Duodenal mucosa (tissue), 2 donors: ENCODE measurements at regions not wholly inside any gene's neighbourhood (a gene's known extent, or its start where the extent isn't known, plus 50 kb on each side); places are given as distances from the start of the nearest gene placed in this dataset.

ENCODE experiments used
- H3K27ac ChIP-seq: one replicate; pipeline ENCODE4 v1.7.0; 2013; ENCODE audit warnings: low read depth, low read length
- H3K27me3 ChIP-seq, 2 donors: one replicate each; pipeline ENCODE4 v1.7.0; 2013; ENCODE audit warnings: low read length in 2 of 2, control low read depth in 1 of 2; ENCODE audit not compliant: insufficient read depth in 2 of 2, control insufficient read depth in 1 of 2
- H3K36me3 ChIP-seq, 2 donors: one replicate each; pipeline ENCODE4 v1.7.0; 2013; ENCODE audit warnings: low read length in 2 of 2, control low read depth in 1 of 2; ENCODE audit not compliant: insufficient read depth in 2 of 2, control insufficient read depth in 1 of 2
- H3K4me1 ChIP-seq, 2 donors: one replicate each; pipeline ENCODE4 v1.7.0; 2013; ENCODE audit warnings: low read length in 2 of 2, control low read depth in 1 of 2; ENCODE audit not compliant: insufficient read depth in 2 of 2, control insufficient read depth in 1 of 2
- H3K4me3 ChIP-seq, 2 donors: one replicate each; pipeline ENCODE4 v1.7.0; 2013; ENCODE audit warnings: low read length in 2 of 2, low read depth in 1 of 2
- H3K9ac ChIP-seq, 2 donors: one replicate each; pipeline ENCODE4 v1.7.0; 2013; ENCODE audit warnings: low read length in 2 of 2, low read depth in 1 of 2
- H3K9me3 ChIP-seq, 2 donors: one replicate each; pipeline ENCODE4 v1.7.0; 2013; ENCODE audit warnings: low read length in 2 of 2, control low read depth in 1 of 2; ENCODE audit not compliant: control insufficient read depth in 1 of 2

DNA sequence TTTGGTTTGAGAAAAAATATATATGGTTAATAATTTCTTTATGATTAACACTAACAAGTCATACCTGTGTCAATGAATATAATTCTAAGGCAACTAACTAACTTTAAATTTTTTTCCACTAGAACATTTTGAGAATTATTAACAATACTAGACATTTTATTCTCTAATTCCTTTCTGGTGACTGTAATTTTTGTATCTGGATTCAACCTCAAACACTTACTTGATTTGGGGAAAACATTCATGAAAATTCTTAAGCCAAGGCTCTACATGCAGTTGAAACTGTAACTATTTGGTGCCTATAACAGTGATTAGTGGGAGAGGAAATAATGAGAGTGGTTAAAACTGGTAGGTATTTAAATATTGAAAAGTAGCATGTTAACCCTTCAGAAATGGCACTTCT, 546.5 kb upstream of the KLHL29 start:
- Histone ChIP-seq H3K27me3 (no peaks in the 10 kb centered on the region), H3K4me3 (no peak overlapping the region), H3K36me3 (no peaks in the 10 kb centered on the region), H3K9ac (no peak overlapping the region), H3K4me1 (no peaks in the 10 kb centered on the region), H3K9me3 (no peaks in the 10 kb centered on the region), H3K27ac (no peak overlapping the region)

DNA sequence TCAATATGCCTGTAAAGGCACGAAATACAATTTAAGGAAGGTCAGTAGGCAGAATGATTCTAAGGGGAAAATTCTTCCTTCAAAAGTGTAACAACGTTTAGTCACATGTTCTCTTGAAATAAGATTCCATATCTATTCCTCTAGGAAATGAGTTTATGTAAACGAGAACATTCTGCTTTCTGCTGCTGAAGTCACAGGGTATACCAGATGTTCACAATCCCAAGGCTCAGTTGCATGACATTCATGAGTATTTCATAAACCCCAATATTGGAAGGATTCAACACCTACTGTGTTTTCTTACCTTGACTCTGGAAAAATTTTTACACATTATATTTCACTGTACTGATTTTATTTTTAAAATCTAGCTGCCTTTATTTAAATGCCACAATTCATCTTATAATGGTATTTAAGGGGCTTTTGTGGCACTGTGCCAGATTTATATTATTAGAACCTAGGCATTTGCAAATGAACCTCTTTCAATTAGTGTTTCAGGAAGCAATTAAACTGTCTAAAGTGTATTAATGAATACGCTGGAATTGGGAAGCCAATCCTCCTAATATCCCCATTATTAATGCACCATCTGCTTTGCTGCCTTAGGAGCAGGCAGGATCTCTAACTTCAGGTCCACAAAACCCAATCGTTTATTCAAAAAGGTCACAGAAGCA, 542.6 kb upstream of the KLHL29 start:
- Histone ChIP-seq H3K27ac (no peak overlapping the region), H3K4me3 (no peak overlapping the region), H3K4me1 (no peaks in the 10 kb centered on the region), H3K36me3 (no peaks in the 10 kb centered on the region), H3K9me3 (no peaks in the 10 kb centered on the region), H3K9ac (no peak overlapping the region), H3K27me3 (no peaks in the 10 kb centered on the region)

DNA sequence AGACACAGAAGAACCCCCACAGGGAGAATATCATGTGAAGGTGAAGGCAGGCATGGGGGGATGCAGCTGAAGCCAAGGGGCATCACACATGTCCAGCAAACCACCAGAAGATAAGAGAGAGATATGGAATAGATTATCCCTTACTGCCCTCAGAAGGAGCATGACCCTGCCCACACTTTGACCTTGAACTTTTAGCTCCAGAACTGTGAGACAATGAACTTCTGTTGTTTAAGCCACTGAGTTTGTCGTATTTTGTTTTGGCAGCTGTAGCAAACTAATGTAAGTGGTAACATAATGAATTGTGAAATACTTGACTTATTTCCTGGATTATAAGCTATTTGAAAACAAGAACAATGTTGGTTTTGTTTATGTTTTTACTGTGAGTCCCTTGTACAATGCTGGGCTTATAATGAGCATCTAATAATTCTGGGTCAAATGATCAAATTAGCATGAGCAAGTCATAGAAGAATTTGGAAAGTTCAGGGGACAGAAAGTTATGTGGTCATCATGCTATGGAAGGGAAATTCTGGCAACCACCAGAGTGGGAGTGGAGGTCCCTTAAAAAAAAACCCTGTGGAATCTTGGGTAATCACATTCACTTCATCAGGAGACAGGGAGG, 541.0 kb upstream of the KLHL29 start:
- Histone ChIP-seq H3K27me3 (no peaks in the 10 kb centered on the region), H3K4me1 (no peaks in the 10 kb centered on the region), H3K9me3 (no peaks in the 10 kb centered on the region), H3K9ac (no peak overlapping the region), H3K4me3 (no peak overlapping the region), H3K27ac (no peak overlapping the region), H3K36me3 (no peaks in the 10 kb centered on the region)

DNA sequence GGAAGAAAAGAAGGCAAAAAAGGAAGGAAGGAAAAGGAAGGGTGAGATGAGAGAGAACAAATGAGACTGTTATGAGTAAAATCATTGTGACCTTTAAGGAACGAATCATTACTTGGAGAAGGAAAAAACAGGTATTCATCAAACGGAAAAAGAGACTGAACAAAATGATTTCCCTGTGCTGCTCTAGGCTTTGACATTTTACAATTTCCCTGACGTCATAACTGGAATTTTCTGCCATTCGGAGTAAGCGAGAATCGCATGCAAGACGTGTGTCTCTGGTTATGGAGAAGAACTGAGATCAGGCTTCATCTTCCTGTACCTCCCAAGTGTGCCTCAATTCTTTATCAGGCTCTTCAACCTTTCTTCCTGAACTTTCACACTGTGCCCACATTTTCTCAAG, 534.7 kb upstream of the KLHL29 start:
- Histone ChIP-seq H3K27ac (no peak overlapping the region), H3K36me3 (no peaks in the 10 kb centered on the region), H3K27me3 (no peaks in the 10 kb centered on the region), H3K9me3 (no peaks in the 10 kb centered on the region), H3K4me3 (no peak overlapping the region), H3K9ac (no peak overlapping the region), H3K4me1 (no peaks in the 10 kb centered on the region)

DNA sequence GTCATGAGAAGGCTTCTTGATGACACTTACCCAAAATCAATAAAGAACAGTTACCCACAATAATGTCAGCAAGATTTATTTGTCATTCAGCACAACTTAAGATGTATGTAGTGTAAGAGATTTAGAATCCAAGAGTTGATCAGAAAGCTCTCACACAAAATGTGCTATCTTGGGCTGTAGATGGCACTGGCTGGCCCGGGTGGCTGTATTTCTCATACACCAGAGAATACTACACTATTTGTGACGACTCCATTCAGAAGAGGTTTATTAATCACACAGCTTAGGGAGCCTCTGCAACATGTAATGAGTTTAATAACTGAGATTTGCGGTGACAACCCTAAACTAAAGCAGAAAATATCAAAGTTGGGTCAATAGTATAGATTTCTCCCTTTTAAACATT, 530.4 kb upstream of the KLHL29 start:
- Histone ChIP-seq H3K9me3 (no peaks in the 10 kb centered on the region), H3K4me1 (no peaks in the 10 kb centered on the region), H3K9ac (no peak overlapping the region), H3K27me3 (no peaks in the 10 kb centered on the region), H3K36me3 (no peaks in the 10 kb centered on the region), H3K4me3 (no peak overlapping the region), H3K27ac (no peak overlapping the region)

DNA sequence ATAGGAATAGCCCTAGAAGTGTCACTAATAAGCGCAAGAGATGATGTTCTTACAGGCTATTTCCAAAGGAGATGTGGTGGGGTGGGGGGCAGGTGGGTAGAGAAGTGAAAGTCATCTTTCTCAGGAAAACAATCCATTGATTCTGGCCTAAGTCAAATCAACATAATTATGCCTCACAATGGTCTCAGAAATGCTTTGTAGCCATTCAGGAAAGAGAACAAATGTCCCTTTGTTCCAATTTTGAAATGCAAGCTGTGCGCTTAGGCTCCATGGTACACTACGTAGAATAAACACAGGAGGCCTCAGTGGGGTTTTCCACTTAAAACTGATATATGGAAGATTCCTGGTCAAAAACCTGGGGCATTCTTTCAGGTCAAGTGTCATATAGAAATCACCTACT, 529.9 kb upstream of the KLHL29 start:
- H3K9me3 ChIP-seq, result no peaks in the 10 kb centered on the region
- H3K9ac ChIP-seq, result no peak overlapping the region
- no peaks in the 10 kb centered on the region for H3K4me1 ChIP-seq
- H3K36me3 ChIP-seq, result no peaks in the 10 kb centered on the region
- H3K4me3 ChIP-seq, result no peak overlapping the region
- no peaks in the 10 kb centered on the region for H3K27me3 ChIP-seq
- H3K27ac ChIP-seq, result no peak overlapping the region

DNA sequence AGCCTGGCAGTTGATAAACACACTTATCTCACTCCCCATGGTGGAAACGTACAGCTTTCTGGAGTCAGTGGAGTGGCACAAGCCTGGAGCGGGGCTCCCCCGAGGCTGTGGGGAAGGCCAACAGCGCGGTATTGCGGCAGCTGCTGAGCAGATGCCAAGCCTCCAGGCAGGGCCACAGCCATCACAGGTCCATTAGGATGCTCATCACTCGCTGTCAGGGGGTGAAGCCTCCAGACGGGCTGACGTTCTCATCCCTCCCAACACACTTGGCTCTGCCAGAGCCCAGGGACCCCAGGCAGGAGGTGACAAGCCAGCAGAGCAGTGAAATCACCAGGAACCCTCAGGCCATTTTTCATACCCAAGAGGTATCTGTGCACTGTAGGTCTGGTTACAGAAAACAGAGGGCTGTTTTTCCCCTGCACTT, 529.2 kb upstream of the KLHL29 start:
- H3K4me1 ChIP-seq, result no peaks in the 10 kb centered on the region
- H3K4me3 ChIP-seq, result no peak overlapping the region
- no peak overlapping the region for H3K27ac ChIP-seq
- no peaks in the 10 kb centered on the region for H3K36me3 ChIP-seq
- no peak overlapping the region for H3K9ac ChIP-seq
- H3K9me3 ChIP-seq, result no peaks in the 10 kb centered on the region
- no peaks in the 10 kb centered on the region for H3K27me3 ChIP-seq

DNA sequence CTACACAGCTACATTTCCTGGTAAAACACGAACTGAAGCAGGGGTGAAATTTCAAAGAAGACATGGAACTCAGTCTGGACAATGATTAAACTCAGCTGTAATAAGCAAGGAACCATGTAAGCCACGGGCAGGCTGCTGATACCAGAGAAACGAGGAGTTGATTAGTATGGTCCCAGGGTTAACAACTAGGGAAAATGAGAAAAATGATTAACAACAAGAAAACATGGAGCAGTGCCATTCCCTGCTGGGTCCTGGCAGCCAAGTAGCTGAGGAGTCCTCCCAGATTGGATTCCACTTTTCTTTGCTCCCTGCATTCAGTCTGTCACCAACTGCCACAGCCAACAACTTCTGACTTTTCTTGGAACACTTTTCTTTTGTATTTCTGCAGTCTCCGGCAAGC, 517.0 kb upstream of the KLHL29 start:
- Histone ChIP-seq H3K27ac (no peak overlapping the region), H3K9ac (no peak overlapping the region), H3K4me1 (no peaks in the 10 kb centered on the region), H3K4me3 (no peak overlapping the region), H3K27me3 (no peaks in the 10 kb centered on the region), H3K36me3 (no peaks in the 10 kb centered on the region), H3K9me3 (no peaks in the 10 kb centered on the region)

DNA sequence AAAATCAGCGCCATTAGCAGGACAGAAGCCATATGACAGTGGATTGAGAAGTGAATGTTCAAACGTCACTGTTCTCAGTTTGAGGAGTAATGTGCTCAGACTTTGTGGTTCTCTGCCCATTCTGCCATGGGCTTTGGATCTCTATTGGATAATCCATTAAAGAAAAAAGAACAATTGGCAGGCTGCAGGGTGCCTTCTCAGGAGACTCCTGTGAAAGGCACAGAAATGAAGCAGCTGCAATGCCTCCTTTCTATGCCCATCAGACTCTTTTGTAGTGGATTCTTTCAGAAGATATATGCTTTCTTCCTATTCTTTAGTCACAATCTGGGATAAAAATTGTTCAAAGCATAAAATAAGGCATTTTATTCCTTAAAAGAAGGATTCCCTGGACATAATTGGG, 506.9 kb upstream of the KLHL29 start:
- no peak overlapping the region for H3K9ac ChIP-seq
- no peaks in the 10 kb centered on the region for H3K27me3 ChIP-seq
- no peak overlapping the region for H3K4me3 ChIP-seq
- no peaks in the 10 kb centered on the region for H3K9me3 ChIP-seq
- no peaks in the 10 kb centered on the region for H3K36me3 ChIP-seq
- H3K27ac ChIP-seq, result no peak overlapping the region
- no peaks in the 10 kb centered on the region for H3K4me1 ChIP-seq

DNA sequence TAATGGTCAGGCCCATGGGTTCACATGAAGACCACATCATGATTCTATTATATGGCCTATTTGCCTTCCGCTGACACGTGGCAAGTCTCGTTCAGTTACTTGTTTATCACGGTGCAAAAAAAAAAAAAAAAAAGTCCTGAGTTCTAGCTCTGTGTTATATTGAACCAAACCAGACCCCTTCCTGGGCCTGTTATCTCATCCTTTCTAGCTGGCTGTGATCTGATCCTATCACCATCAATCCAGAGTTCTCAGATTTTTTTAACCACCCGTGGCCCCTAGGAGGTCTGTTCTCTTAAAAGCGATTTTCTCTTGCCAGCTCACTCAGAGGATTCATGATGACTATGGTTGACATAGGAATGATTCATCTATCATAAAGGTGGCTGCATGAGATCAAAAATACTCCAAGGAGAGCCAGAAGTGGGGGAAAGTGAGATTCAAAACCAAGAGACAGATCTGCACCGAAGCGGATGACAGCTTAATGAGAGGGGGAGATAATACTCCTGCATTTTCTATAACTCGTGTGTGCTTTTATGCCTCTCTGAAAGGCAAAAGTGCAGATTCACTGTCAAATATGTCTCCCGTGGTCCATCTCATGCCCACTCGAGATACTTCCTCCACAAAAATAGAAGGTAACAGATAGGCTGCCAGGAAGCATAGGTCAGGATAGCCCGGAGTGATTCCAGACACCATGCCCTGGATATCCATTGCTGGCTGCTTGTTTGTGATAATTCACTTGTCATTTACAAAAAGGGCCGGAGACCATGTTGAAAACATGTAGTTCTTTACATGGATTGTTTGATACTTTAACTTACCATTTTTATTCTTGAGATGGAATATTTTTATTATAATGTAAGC, 505.7 kb upstream of the KLHL29 start:
- Histone ChIP-seq H3K27ac (no peak overlapping the region), H3K4me3 (no peak overlapping the region), H3K4me1 (no peaks in the 10 kb centered on the region), H3K36me3 (no peaks in the 10 kb centered on the region), H3K9me3 (no peaks in the 10 kb centered on the region), H3K27me3 (no peaks in the 10 kb centered on the region), H3K9ac (no peak overlapping the region)
